Ovary (tissue), 7 donors: ENCODE measurements at regions not wholly inside any gene's neighbourhood (a gene's known extent, or its start where the extent isn't known, plus 50 kb on each side); places are given as distances from the start of the nearest gene placed in this dataset.
A peak's percentile ranks its signal among the peaks of the same experiment; 100 is the strongest.
"Not testable (repeated sequence)": the region's sequence is repeated elsewhere in the genome, so short reads cannot be mapped to it uniquely, and the experiment has no call there.

Source experiments
- DNase-seq, 5 donors: peaks; one replicate each; pipeline ENCODE4 v3.0.0-alpha.2; 2019 to 2020
- H3K27ac ChIP-seq, 2 donors: fragments of 200-600 bp; one replicate each; pipeline versions ENCODE4 v1.5.1 to v1.8.0; 2019 to 2022
- H3K27me3 ChIP-seq: fragments of 200-600 bp; one replicate; pipeline ENCODE4 v1.8.0; 2022
- H3K36me3 ChIP-seq: fragments of 200-600 bp; sonication (generic); one replicate; pipeline ENCODE4 v1.5.1; 2019
- H3K4me1 ChIP-seq: one replicate; pipeline ENCODE4 v1.8.1; 2013; ENCODE audit warnings: mild to moderate bottlenecking, moderate library complexity; ENCODE audit not compliant: insufficient read depth
- H3K4me3 ChIP-seq: fragments of 200-600 bp; sonication (generic); one replicate; pipeline ENCODE4 v1.5.1; 2017
- H3K9me3 ChIP-seq, 2 donors: fragments of 200-600 bp in 1 of 2; sonication (generic) in 1 of 2; one replicate each; pipeline versions ENCODE4 v1.5.1 to v1.8.1; 2013 to 2019; ENCODE audit warnings: mild to moderate bottlenecking in 1 of 2, moderate library complexity in 1 of 2
- CTCF ChIP-seq, 3 donors: fragments of 450-650 bp in 2 of 3; fragments of 200-600 bp in 1 of 3; IDR thresholded peaks; one replicate each; pipeline versions ENCODE4 v1.5.1 to v1.8.0; 2016 to 2022; ENCODE audit warnings: antibody characterized with exemption in 3 of 3, mild to moderate bottlenecking in 1 of 3
- EP300 ChIP-seq: sonication (generic); formaldehyde crosslinking; IDR thresholded peaks from one replicate; pipeline ENCODE4 v1.6.1; 2017; ENCODE audit warnings: antibody characterized with exemption
- POLR2A ChIP-seq: fragments of 450-650 bp; IDR thresholded peaks from one replicate; pipeline ENCODE4 v1.6.1; 2017; ENCODE audit warnings: antibody characterized with exemption, mild to moderate bottlenecking, moderate library complexity
- WGBS, 3 donors: extraction: QIAGEN DNeasy Blood & Tissue Kit in 1 of 3; methylation state at CpG; one replicate each; pipeline versions ENCODE4 v1.1.5 to v1.1.7; 2013 to 2017; 5-methylcytosine and 5-hydroxymethylcytosine counted together
- intact Hi-C, 4 donors: fragments of 100-400 bp; cut with DNase I; formaldehyde crosslinking; loops; one replicate each; pipeline versions ENCODE4 v1.11.0 to v1.15.1; 2022 to 2023
- donor health status: DM: no; HTN: no; CAD: no; lungs with moderate emphysema.
- donor health status: DM: no; HTN: no; CAD: no.
- donor health status: Bipolar disorder and iron deficiency.
- donor health status: DM: no; HTN: no; CAD: no.
- donor health status: DM: yes; HTN: yes; CAD: no.

- Histone ChIP-seq H3K27ac (no peak overlapping the region), H3K27me3 (no peaks in the 10 kb centered on the region), H3K4me3 (no peak overlapping the region), H3K4me1 (no peaks in the 10 kb centered on the region), H3K9me3 (no peaks in the 10 kb centered on the region), H3K36me3 (no peaks in the 10 kb centered on the region)
- DNase-seq = no peak
- intact Hi-C loops = no loop called here
- TF ChIP-seq POLR2A (no peak), CTCF (IDR thresholded peaks at IDR 0.05) (no peak), EP300 (no peak)
- WGBS, 3 donors = 69 to 79% (median 73%) methylated on average over 4 of the region's 4 CpGs
Measured at GRCh38 chr5:179451828-179452196, 98.5 kb upstream of the RUFY1 start.

GRCh38 chr5:179451114-179451827 lies 99.1 kb upstream of the RUFY1 start:
- Histone ChIP-seq H3K9me3 (no peaks in the 10 kb centered on the region), H3K27me3 (no peaks in the 10 kb centered on the region), H3K4me1 (no peaks in the 10 kb centered on the region), H3K36me3 (no peaks in the 10 kb centered on the region), H3K27ac (no peak overlapping the region), H3K4me3 (no peak overlapping the region)
- no peak for DNase-seq
- 67 to 79% (median 73%) methylated on average over 15 of the region's 15 CpGs for WGBS, 3 donors
- intact Hi-C loops = no loop called here
- TF ChIP-seq CTCF (IDR thresholded peaks at IDR 0.05) (no peak), POLR2A (no peak), EP300 (no peak)

- DNase-seq, H3K27ac ChIP-seq, H3K4me1 ChIP-seq, intact Hi-C loops, H3K36me3 ChIP-seq, H3K9me3 ChIP-seq, H3K27me3 ChIP-seq, H3K4me3 ChIP-seq: not testable (repeated sequence)
- WGBS, 3 donors = 81 to 85% (median 85%) methylated on average over 4 of the region's 4 CpGs
Measured at GRCh38 chr5:179449950-179450349, 100.4 kb upstream of the RUFY1 start.

DNA sequence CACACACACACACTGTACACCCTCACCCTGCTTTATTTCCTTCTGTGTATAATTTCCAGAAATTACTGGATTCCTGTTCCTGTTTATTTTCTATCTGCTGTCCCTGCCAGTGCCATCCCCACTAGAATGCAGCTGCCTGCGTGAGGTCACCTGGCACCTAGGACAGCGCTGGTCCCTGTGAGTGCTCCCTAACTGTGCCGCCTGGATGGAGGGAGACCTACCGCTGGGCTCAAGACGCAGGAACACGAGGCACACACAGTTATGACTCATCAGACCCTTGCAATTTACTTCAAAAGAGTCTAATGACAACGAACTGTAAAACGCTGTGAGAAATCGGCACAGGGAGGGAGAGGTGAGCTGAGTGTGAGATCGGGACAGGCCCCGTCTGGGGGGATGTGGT lies 102.1 kb upstream of the RUFY1 start:
- H3K4me3 ChIP-seq, intact Hi-C loops, H3K27me3 ChIP-seq, DNase-seq, H3K4me1 ChIP-seq, H3K9me3 ChIP-seq, H3K27ac ChIP-seq, H3K36me3 ChIP-seq: not testable (repeated sequence)
- no CpG with 5 or more reads among the region's 11 CpGs for WGBS, 3 donors

GRCh38 chr5:179442289-179442688 lies 97.0 kb upstream of the ADAMTS2 start:
- WGBS, 3 donors = 95 to 97% (median 96%) methylated on average over 3 of the region's 3 CpGs
- H3K4me3 ChIP-seq, H3K4me1 ChIP-seq, H3K27me3 ChIP-seq, H3K36me3 ChIP-seq, DNase-seq, intact Hi-C loops, H3K9me3 ChIP-seq, H3K27ac ChIP-seq: not testable (repeated sequence)

DNA sequence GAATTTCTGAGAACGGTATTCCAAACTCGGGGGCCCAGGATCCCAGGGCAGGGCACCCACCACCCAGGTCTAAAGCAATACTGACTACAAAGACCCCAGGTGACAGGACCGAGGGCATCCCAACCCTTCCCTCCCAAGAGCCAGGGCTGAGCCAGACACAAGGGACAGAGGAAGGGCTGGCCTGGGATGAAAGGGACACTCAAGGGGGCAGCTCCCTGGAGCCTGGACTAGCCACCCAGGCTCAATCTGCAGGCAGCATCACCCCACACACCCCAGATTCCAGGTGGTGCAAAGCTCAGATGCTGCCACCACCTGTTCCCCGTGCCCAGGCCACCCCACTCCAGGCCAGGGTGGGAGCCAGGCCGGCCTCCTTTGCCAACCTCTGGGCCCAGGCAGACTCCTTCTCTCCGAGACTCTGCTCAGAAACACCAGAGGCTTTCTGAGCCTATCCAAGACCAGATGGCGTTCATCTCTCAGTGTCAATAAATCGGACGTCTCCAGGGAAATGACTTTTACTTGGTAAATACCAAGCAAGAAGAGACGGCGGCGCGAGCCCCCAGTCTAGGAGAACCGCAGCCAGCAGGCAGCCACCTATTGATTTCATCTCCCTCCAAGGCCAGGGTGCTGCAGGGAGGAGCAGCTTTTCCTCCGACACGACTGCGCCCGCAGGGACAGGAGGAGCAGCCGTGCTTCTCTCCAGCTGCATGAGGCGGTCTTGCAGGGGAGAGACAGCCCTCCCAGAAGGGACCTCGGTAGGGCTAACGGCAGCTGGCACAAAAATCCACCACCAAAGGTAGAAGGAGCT lies 94.1 kb upstream of the ADAMTS2 start:
- Histone ChIP-seq H3K4me1 (peaks cover 4% of the 10 kb centered on the region), H3K9me3 (no peaks in the 10 kb centered on the region), H3K36me3 (no peaks in the 10 kb centered on the region), H3K27me3 (no peaks in the 10 kb centered on the region), H3K4me3 (no peak overlapping the region), H3K27ac (no peak overlapping the region)
- peak in 1 of 5 donors; percentile 25 for DNase-seq
- TF ChIP-seq CTCF (IDR thresholded peaks at IDR 0.05) (no peak), POLR2A (no peak), EP300 (no peak)
- WGBS, 3 donors = 85 to 95% (median 91%) methylated on average over 22 of the region's 22 CpGs
- intact Hi-C loops = no loop called here
